HuH-7 (cell line): ENCODE measurements at regions not wholly inside any gene's neighbourhood (a gene's known extent, or its start where the extent isn't known, plus 50 kb on each side); places are given as distances from the start of the nearest gene placed in this dataset.

Experiments used
- DNase-seq: peaks from one replicate; pipeline ENCODE4 v3.0.0; 2011; ENCODE audit warnings: low spot score

- no peak for DNase-seq
Measured at GRCh38 chr18:41042866-41043265, 912.2 kb upstream of the PIK3C3 start.

DNA sequence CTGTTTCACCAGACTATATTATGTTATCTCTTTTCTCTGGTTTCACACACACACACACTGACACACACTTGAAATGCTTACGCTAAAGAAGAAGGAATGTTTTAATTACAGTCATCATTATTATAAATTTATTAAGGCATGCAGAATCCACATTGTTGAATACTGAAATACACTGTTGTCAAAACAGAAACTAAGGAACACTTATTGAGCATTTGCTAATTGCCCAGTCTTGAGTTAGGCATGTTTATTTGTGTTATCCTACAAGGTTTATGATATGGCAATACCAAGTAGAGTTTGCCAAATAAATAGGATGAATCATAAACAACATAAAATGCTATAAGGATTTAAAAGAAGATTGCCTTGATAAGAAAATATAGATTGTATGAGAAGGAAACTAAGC, 917.0 kb upstream of the PIK3C3 start:
- DNase-seq, result no peak

GRCh38 chr18:41036346-41036745, 918.7 kb upstream of the PIK3C3 start:
- no peak for DNase-seq

DNA sequence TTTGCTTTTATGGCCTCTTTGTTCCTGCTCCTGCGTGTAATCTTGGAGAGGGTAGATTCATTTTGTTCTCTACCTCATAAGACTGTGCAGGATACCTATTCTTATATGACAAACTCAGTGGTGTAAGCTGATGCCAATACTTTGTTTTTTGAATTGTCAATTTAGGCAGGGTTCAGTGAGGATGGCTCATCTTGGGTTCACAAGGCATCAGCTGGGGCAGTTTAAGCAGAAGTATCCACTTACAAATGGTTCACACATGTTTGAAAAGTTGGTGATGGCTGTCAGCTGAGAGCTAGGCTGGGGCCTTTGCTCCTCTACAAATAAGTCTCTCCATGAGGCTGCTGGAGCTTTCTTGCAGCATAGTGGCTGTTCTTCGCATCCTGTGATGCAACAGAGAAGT, 920.6 kb upstream of the PIK3C3 start:
- no peak for DNase-seq

DNA sequence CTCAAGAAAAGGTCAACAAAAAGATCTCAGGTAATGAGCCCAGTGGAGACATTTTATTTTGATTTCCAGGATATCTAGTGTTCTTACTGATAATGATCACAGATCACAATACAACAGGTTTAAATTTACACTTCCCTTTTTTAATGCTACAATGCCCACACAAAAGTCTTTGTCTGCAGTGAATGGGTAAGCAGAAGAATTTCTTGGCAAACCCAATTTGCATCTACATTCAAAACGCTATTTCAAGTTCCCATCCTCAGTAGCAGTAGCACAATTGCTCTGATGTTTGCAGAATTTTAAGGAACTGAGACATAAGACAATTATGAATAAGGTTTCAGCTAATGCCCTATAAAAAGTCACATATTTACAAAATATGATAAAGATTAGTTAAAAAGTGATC, 929.4 kb upstream of the PIK3C3 start:
- no peak for DNase-seq

DNA sequence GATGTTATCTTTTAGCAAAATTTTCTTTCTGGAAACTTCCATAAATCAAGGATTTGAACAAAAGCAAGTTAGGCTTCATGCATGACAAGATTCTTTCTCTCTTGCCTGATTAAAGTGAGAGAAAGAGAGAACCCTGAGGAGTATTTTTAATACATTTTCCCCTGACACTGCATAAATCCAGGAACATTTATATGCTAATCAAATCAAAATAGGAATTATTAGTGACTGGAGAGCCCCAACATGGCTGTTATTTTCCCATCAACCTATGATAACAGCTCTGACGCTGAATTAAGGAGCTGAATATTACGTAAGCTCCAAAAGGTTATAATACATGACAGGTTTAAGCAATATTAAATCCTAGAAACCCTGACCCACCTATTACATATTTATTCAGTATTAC, 930.2 kb upstream of the PIK3C3 start:
- no peak for DNase-seq

- DNase-seq, result no peak
Measured at GRCh38 chr18:41022484-41022883, 932.5 kb upstream of the PIK3C3 start.

- DNase-seq, result no peak
Measured at GRCh38 chr18:41021089-41021488, 933.9 kb upstream of the PIK3C3 start.

DNA sequence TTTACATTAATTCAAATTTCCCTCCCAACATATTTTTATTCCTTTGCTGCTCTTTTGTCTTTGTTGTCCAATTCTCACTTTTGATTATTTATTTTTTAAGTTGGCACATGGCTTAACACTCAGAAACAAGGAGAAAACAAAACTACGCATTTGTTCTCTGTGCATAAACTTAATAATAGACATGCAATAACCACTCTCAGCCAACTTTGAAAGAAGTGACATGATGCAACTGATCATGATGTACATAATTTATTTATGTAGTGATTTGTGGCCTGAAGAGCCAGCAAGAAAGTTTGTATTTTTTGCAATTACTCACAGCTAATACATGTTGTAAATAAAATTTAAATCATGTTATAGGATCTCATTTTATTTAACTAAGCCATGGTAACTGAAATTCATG, 942.8 kb upstream of the PIK3C3 start:
- DNase-seq, result no peak

GRCh38 chr18:41009926-41010325, 945.1 kb upstream of the PIK3C3 start:
- no peak for DNase-seq

DNA sequence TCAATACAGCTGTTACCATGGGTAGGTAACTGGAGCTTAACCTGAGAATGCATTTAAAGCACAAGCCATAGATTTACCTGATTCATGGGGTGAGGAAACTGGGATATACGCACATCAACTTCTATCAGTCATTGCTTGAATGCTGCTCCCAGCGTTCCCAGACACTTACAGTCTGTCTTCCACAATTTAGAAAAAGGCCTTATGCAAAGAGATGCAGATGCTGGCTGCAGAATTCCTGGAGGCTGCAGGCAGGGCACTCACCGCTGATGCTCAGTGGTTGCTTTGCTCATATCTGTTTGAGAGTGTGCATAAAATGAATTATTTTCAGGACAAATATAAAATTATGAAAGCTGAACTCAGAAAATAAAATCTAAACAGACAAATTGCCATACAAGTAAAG, 950.7 kb upstream of the PIK3C3 start:
- no peak for DNase-seq

GRCh38 chr18:40995529-40995928, 959.5 kb upstream of the PIK3C3 start:
- no peak for DNase-seq

DNA sequence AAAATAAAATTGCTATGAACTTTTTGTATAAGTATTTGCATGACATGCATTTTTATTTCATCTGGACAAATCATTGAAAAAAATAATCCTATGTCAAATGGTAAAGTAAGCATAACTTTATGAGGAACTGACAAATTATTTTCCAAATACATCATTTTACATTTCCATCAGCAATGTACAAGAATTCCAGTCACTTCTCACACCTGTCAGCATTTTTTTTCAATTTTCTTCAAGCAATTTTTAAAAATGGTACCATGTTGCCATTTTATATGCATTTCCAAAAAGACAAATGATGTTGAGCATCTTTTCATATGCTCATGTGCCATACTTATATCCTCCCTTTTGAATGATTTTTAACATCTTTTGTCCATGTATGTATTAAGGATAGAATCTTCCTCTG, 961.7 kb upstream of the PIK3C3 start:
- no peak for DNase-seq

- no peak for DNase-seq
Measured at GRCh38 chr18:40987581-40987980, 967.5 kb upstream of the PIK3C3 start.

- DNase-seq, result no peak
Measured at GRCh38 chr18:40985436-40985835, 969.6 kb upstream of the PIK3C3 start.

DNA sequence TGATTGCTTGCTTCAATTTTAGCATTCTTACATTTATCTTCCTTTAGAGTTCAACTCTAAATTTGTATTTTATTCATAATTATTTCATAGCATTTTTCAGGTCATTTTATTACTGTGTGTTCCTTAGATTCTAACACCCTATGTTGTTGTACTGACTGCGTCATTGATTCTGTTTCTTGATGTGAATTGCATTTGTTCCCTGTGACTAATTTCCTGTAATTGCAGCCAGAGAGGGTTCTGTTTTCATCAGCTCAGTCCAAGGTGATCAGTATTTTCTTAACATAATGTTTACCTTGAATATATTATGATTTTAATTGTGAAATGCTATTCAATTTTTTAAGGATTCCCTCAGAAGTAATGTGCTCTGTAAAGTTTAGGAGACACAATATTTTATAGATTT, 970.2 kb upstream of the PIK3C3 start:
- no peak for DNase-seq

- no peak for DNase-seq
Measured at GRCh38 chr18:40983835-40984234, 971.2 kb upstream of the PIK3C3 start.

- DNase-seq, result no peak
Measured at GRCh38 chr18:40980171-40980570, 974.9 kb upstream of the PIK3C3 start.

DNA sequence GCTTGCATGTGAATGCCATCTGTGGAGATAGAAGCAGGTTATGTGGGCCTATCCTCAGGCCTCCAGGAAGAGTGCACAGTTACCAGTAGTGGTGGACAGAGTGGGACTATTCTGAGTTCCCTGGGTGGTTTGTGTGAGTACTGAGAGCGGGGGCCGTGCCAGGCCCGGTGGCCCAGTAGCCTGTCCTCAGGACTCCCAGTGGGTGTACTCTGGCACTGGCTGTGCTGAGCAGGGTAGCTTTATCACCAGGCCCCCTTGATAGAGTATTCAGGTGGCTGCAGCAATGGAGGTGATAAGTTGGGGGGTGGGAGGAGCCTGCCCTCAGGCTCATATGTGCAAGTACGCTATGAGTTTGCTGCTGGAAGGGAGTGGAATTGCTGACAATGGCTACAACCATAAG, 979.0 kb upstream of the PIK3C3 start:
- no peak for DNase-seq

DNA sequence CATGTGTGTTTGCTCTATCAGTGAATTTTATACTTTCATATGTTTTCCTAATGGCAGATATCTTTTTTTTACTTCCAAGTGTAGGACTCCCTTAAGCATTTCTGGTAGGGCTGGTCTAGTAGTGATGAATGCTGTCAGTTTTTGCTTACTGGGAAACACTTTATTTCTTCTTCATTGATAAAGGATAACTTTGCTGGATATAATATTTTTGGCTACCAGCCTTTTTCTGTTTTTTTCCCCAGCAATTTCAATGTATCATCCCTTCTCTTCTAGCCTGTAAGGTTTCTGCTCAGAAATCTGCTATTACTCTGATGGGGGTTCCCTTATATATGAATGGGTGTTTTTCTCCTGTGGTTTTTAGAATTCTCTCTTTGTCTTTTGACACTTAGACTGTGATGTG, 980.6 kb upstream of the PIK3C3 start:
- no peak for DNase-seq

DNA sequence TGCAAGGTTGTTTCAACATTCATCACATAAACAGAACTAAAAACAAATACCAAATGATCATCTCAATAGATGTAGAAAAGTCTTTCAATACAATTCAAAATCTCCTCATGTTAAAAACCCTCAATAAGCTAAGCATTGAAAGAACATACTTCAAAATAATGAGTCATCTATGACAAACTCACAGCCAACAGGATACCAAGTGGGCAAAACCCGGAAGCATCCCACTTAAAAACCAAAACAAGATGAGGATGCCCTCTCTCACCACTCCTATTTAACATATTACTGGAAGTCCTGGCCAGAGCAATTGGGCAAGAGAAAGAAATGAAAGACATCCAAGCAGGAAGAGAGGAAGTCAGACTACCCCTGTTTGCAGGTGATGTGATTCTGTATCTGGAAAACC, 992.2 kb upstream of the PIK3C3 start:
- no peak for DNase-seq

DNA sequence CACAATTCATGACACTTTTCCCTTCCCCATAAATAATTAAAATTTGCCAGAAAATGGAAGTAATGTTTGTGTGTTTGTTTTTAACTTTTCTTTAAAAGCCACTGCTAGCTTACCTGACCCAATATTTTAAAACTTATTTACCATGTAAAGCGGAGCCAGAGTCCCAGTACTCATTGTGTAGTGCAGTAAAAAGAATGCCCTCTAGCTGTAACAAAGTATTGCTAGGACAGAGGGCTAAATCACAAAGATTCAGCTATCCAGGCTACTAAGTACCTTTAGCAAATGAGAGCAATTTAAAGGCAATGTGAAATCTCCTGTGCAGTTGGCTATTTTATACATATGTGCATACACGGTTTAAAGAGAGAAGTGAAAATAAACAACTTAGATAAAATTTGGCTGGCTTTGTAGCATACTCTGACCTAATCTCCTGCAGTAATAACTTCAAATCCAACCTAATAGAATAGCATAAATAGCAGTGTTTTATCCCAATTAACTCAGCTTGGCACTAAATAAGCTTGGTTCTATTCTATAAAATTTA, 997.4 kb upstream of the PIK3C3 start:
- DNase-seq, result no peak

GRCh38 chr18:40956213-40956612, 998.8 kb upstream of the PIK3C3 start:
- DNase-seq, result no peak

DNA sequence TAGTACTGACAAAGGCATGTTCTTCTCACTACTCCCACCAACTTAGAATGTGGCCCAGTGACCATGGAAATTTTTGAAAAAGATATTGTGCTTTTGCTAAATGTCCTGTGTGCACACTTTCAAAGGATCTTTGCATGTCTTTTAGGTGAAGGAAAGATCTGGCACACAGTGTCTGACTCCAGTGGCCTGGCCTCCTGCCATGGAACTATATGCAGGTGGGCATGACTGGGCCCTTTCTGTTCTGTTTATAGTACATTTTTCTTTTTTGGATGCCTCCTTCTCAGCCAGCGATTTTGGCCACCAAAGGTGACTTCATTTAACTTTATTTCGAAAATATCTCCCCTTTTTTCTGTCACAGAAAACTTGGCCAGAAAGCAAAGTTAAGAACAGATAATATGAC, 999.7 kb upstream of the PIK3C3 start:
- DNase-seq, result no peak
